Esophagus (tissue), 2 donors: ENCODE measurements at regions not wholly inside any gene's neighbourhood (a gene's known extent, or its start where the extent isn't known, plus 50 kb on each side); places are given as distances from the start of the nearest gene placed in this dataset.

Experiments
- H3K27ac ChIP-seq, 2 donors: one replicate each; pipeline ENCODE4 v1.5.1; 2013; ENCODE audit warnings: low read depth in 2 of 2, mild to moderate bottlenecking in 2 of 2, inconsistent platforms in 1 of 2, low read length in 1 of 2, moderate library complexity in 1 of 2
- H3K27me3 ChIP-seq, 2 donors: one replicate each; pipeline ENCODE4 v1.6.1; 2013; ENCODE audit warnings: low read length in 2 of 2, control low read depth in 1 of 2, mild to moderate bottlenecking in 1 of 2; ENCODE audit not compliant: insufficient read depth in 2 of 2, control insufficient read depth in 1 of 2
- H3K36me3 ChIP-seq, 2 donors: one replicate each; pipeline ENCODE4 v1.6.1; 2013; ENCODE audit warnings: low read length in 1 of 2; ENCODE audit not compliant: control insufficient read depth in 2 of 2, insufficient read depth in 2 of 2
- H3K4me1 ChIP-seq, 2 donors: one replicate each; pipeline ENCODE4 v1.6.1; 2013; ENCODE audit warnings: low read length in 1 of 2; ENCODE audit not compliant: control insufficient read depth in 2 of 2, insufficient read depth in 2 of 2
- H3K4me3 ChIP-seq, 2 donors: one replicate each; pipeline ENCODE4 v1.5.1; 2013; ENCODE audit warnings: low read length in 2 of 2, mild to moderate bottlenecking in 2 of 2, low read depth in 1 of 2, moderate library complexity in 1 of 2
- H3K9me3 ChIP-seq, 2 donors: one replicate each; pipeline ENCODE4 v1.6.1; 2013; ENCODE audit warnings: mild to moderate bottlenecking in 2 of 2, low read depth in 1 of 2, low read length in 1 of 2, moderate library complexity in 1 of 2; ENCODE audit not compliant: control insufficient read depth in 2 of 2, insufficient read depth in 1 of 2
- WGBS, 2 donors: extraction: QIAGEN DNeasy Blood & Tissue Kit; methylation state at CpG; one replicate each; pipeline ENCODE4 v1.1.7; 2013; 5-methylcytosine and 5-hydroxymethylcytosine counted together
- donor health status: healthy with polysubstance abuse.
- donor health status: Bipolar disorder and iron deficiency.

DNA sequence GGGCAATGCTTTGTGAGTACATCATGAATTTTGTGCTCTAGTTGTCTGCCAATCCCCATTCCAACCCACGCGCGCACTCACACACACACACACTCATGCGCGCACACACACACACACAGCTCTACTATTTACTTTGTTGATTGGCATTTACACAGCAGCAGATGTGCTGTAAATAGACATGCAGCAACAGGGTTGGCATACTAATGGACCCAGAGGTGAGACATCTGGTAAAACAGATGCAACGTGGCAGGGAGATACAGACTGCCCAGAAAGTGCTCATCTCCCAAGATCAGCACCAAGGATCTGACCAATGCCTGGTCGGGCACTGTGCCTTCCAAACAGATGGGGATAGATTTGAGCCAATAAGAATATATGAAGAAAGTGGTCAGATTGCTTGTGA is 873.0 kb downstream of the SORCS3 start:
- peaks cover 0 to 4% of the 10 kb centered on the region in 2 donors for H3K9me3 ChIP-seq
- no peaks in the 10 kb centered on the region for H3K27me3 ChIP-seq
- H3K36me3 ChIP-seq = no peaks in the 10 kb centered on the region
- H3K27ac ChIP-seq = no peak overlapping the region
- 85 to 86% methylated on average over 7 of the region's 7 CpGs for WGBS, 2 donors
- no peak overlapping the region for H3K4me3 ChIP-seq
- H3K4me1 ChIP-seq = no peaks in the 10 kb centered on the region

DNA sequence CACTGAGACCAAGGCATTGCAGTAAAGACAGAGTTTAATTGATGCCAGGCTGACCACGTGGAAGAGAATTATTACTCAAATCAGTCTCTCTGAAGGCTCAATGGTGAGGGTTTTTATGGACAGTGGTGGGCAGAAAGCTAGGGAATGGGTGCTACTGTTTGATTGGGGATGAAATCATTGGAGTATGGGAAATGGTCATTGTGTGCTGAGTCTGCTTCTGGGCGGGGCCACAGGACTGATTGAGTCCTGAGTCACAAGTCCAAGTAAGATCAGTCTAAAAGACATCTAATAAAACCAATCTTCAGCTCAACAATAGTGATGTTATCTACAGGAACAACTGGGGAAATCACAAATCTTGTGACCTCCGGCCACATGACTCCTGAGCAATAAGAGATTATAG is 868.4 kb downstream of the SORCS3 start:
- Histone ChIP-seq H3K4me3 (no peak overlapping the region), H3K27ac (no peak overlapping the region), H3K36me3 (no peaks in the 10 kb centered on the region), H3K4me1 (no peaks in the 10 kb centered on the region), H3K27me3 (no peaks in the 10 kb centered on the region), H3K9me3 (peaks cover 0 to 4% of the 10 kb centered on the region in 2 donors)
- 72 to 74% methylated on average over 3 of the region's 3 CpGs for WGBS, 2 donors

DNA sequence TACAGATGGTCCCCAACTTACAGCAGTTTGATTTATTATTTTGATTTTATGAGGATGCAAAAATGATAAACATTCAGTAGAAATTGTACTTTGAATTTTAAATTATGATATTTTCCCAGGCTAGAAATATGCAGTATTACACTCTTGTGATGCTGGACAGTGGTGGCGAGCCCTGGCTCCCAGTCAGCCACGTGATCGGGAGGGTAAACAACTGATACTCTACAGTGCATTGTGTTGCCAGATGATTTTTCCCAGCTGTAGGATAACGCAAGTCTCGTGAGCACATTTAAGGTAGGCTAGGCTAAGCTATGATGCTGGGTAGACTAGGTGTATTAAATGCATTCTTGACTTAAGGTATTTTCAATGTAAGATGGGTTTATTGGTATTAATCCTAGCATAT is 865.2 kb downstream of the SORCS3 start:
- no peaks in the 10 kb centered on the region for H3K27me3 ChIP-seq
- H3K4me1 ChIP-seq = no peaks in the 10 kb centered on the region
- H3K4me3 ChIP-seq = no peak overlapping the region
- H3K36me3 ChIP-seq = no peaks in the 10 kb centered on the region
- H3K27ac ChIP-seq = no peak overlapping the region
- WGBS, 2 donors = 47 to 62% methylated on average over 5 of the region's 5 CpGs
- no peaks in the 10 kb centered on the region for H3K9me3 ChIP-seq

DNA sequence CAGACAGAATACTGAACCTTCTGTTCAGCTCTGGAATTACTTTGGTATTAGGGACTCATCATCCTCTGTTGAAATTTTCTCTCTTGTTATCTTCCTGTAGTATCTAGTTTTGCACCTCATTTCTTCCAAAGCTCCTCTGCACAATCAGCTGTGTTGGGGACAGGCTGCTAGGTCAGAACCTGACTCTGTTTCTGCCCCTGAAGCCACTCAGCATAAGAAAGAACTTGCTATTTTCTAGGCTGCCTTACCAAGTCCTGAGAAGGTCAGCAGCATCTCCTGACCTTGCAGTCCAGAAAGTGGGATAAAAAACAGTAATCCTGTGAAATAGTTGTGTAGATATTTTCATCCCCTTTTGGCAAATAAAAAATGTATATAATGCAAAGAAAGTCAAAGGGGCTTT is 862.6 kb downstream of the SORCS3 start:
- no peaks in the 10 kb centered on the region for H3K4me1 ChIP-seq
- no peaks in the 10 kb centered on the region for H3K9me3 ChIP-seq
- H3K27me3 ChIP-seq = no peaks in the 10 kb centered on the region
- no peak overlapping the region for H3K27ac ChIP-seq
- H3K4me3 ChIP-seq = no peak overlapping the region
- no peaks in the 10 kb centered on the region for H3K36me3 ChIP-seq

DNA sequence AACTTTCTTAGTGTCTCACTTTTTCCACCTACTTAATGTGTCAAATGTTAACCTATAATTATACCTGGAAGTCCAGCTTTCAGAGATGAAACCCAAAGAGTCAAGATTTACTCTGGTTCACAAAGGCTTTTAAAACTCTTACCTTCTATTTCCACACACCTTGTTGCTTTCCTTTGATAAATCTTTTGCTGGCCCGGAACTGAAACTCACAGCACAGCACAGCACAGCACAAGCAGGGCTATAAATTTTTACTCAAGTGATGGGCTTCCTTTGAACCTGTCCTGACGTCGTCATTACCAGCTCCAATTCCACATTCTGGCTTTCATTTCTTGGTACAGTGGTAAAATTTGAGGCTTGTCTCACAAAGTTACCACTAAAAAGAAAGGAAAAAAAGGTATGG is 861.0 kb downstream of the SORCS3 start:
- Histone ChIP-seq H3K9me3 (no peaks in the 10 kb centered on the region), H3K27me3 (no peaks in the 10 kb centered on the region), H3K4me3 (no peak overlapping the region), H3K36me3 (no peaks in the 10 kb centered on the region), H3K27ac (no peak overlapping the region), H3K4me1 (no peaks in the 10 kb centered on the region)
- 61 to 68% methylated on average over 3 of the region's 3 CpGs for WGBS, 2 donors

- H3K4me3 ChIP-seq = no peak overlapping the region
- no peaks in the 10 kb centered on the region for H3K27me3 ChIP-seq
- H3K36me3 ChIP-seq = no peaks in the 10 kb centered on the region
- 85 to 87% methylated on average over 4 of the region's 4 CpGs for WGBS, 2 donors
- H3K4me1 ChIP-seq = no peaks in the 10 kb centered on the region
- H3K9me3 ChIP-seq = no peaks in the 10 kb centered on the region
- no peak overlapping the region for H3K27ac ChIP-seq
Measured at GRCh38 chr10:105494944-105495343, 853.9 kb downstream of the SORCS3 start.

GRCh38 chr10:105494303-105494702 is 853.2 kb downstream of the SORCS3 start:
- no peak overlapping the region for H3K27ac ChIP-seq
- no peaks in the 10 kb centered on the region for H3K4me1 ChIP-seq
- H3K9me3 ChIP-seq = no peaks in the 10 kb centered on the region
- H3K4me3 ChIP-seq = no peak overlapping the region
- no peaks in the 10 kb centered on the region for H3K27me3 ChIP-seq
- 44 to 66% methylated on average over 2 of the region's 2 CpGs for WGBS, 2 donors
- H3K36me3 ChIP-seq = no peaks in the 10 kb centered on the region

GRCh38 chr10:105473170-105473569 is 832.1 kb downstream of the SORCS3 start:
- Histone ChIP-seq H3K27ac (no peak overlapping the region), H3K4me3 (no peak overlapping the region), H3K27me3 (no peaks in the 10 kb centered on the region), H3K9me3 (no peaks in the 10 kb centered on the region), H3K36me3 (no peaks in the 10 kb centered on the region), H3K4me1 (no peaks in the 10 kb centered on the region)
- WGBS, 2 donors = 34 to 38% methylated on average over 4 of the region's 4 CpGs

GRCh38 chr10:105468759-105469158 is 827.7 kb downstream of the SORCS3 start:
- no peaks in the 10 kb centered on the region for H3K4me1 ChIP-seq
- no peaks in the 10 kb centered on the region for H3K27me3 ChIP-seq
- H3K36me3 ChIP-seq = no peaks in the 10 kb centered on the region
- WGBS, 2 donors = 31 to 40% methylated on average over 1 of the region's 1 CpG
- H3K4me3 ChIP-seq = no peak overlapping the region
- no peak overlapping the region for H3K27ac ChIP-seq
- no peaks in the 10 kb centered on the region for H3K9me3 ChIP-seq

GRCh38 chr10:105466521-105466920 is 825.4 kb downstream of the SORCS3 start:
- no peaks in the 10 kb centered on the region for H3K36me3 ChIP-seq
- no peaks in the 10 kb centered on the region for H3K4me1 ChIP-seq
- no peak overlapping the region for H3K4me3 ChIP-seq
- H3K27me3 ChIP-seq = no peaks in the 10 kb centered on the region
- H3K27ac ChIP-seq = no peak overlapping the region
- H3K9me3 ChIP-seq = no peaks in the 10 kb centered on the region
- WGBS, 2 donors = 92 to 94% methylated on average over 1 of the region's 1 CpG
